Gastroesophageal sphincter (tissue), 3 donors: ENCODE measurements at regions not wholly inside any gene's neighbourhood (a gene's known extent, or its start where the extent isn't known, plus 50 kb on each side); places are given as distances from the start of the nearest gene placed in this dataset.

Source experiments
- EP300 ChIP-seq: sonication (generic); formaldehyde crosslinking; IDR thresholded peaks from one replicate; pipeline ENCODE4 v1.6.1; 2017; ENCODE audit warnings: antibody characterized with exemption, mild to moderate bottlenecking
- POLR2A ChIP-seq, 2 donors: fragments of 450-650 bp; IDR thresholded peaks; one replicate each; pipeline ENCODE4 v1.6.1; 2017; ENCODE audit warnings: antibody characterized with exemption in 2 of 2, mild to moderate bottlenecking in 2 of 2, moderate library complexity in 1 of 2
- POLR2AphosphoS5 ChIP-seq: sonication (generic); formaldehyde crosslinking; IDR thresholded peaks from one replicate; pipeline ENCODE4 v1.6.1; 2017; ENCODE audit warnings: antibody characterized with exemption
- TF ChIP-seq, protein P1 (sequence below), 4 experiments: fragments of 200-600 bp in 2 of 4; fragments of 450-650 bp in 2 of 4; sonication (generic) in 1 of 4; IDR thresholded peaks; one replicate each; pipeline ENCODE4 v1.5.1; 2017 to 2019; ENCODE audit warnings: antibody characterized with exemption in 4 of 4, mild to moderate bottlenecking in 2 of 4, moderate library complexity in 2 of 4

DNA sequence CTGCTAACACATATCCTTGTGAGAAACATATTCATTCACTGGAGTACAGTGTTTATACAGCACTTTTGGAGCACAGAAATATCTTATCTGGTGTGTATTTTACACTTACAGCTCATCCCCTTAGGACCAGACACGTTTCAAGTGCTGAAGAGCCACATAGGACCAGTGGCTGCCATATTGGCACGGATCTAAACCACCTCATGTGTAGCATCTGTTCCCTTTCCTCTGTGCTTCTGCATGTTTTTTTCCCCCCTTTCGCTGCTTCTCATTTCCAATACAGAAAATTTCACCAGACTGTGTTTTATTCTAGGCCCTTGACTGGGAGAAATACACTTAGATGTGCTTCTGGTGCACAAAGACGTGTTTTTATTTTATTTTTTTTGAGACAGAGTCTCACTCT is 69.7 kb upstream of the RBMX start:
- TF ChIP-seq POLR2A (IDR thresholded peaks at IDR 0.05) (no peak), POLR2AphosphoS5 (no peak), EP300 (no peak)
- TF ChIP-seq, protein P1, sequence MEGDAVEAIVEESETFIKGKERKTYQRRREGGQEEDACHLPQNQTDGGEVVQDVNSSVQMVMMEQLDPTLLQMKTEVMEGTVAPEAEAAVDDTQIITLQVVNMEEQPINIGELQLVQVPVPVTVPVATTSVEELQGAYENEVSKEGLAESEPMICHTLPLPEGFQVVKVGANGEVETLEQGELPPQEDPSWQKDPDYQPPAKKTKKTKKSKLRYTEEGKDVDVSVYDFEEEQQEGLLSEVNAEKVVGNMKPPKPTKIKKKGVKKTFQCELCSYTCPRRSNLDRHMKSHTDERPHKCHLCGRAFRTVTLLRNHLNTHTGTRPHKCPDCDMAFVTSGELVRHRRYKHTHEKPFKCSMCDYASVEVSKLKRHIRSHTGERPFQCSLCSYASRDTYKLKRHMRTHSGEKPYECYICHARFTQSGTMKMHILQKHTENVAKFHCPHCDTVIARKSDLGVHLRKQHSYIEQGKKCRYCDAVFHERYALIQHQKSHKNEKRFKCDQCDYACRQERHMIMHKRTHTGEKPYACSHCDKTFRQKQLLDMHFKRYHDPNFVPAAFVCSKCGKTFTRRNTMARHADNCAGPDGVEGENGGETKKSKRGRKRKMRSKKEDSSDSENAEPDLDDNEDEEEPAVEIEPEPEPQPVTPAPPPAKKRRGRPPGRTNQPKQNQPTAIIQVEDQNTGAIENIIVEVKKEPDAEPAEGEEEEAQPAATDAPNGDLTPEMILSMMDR (IDR thresholded peaks at IDR 0.05): no peak
